ENCODE measurements at regions not wholly inside any gene's neighbourhood (a gene's known extent, or its start where the extent isn't known, plus 50 kb on each side); places are given as distances from the start of the nearest gene placed in this dataset.

GRCh38 chrX:109918753-109919152 lies 84.2 kb upstream of the TMEM164 start:
- TF ChIP-seq RAD21 (conservative IDR thresholded peaks at IDR 0.05 in 1 of 2, IDR thresholded peaks at IDR 0.05 in 1 of 2) (no peak), CTCF (IDR thresholded peaks at IDR 0.05) (no peak)
